Fibroblast of lung (primary cell): ENCODE measurements at regions not wholly inside any gene's neighbourhood (a gene's known extent, or its start where the extent isn't known, plus 50 kb on each side); places are given as distances from the start of the nearest gene placed in this dataset.

Source experiments
- EZH2 ChIP-seq: IDR thresholded peaks from 2 replicates; pipeline ENCODE4 v1.5.1; 2012; ENCODE audit warnings: low read length, control low read depth, mild to moderate bottlenecking; ENCODE audit errors: missing control alignments
- TF ChIP-seq, protein P1 (sequence below), 2 donors: IDR thresholded peaks in 1 of 2; conservative IDR thresholded peaks in 1 of 2; 1 replicate in 1 of 2; 2 replicates in 1 of 2; pipeline ENCODE4 v1.5.1; 2011 to 2012; ENCODE audit warnings: low read length in 2 of 2, control low read depth in 1 of 2, inconsistent platforms in 1 of 2, low read depth in 1 of 2, mild to moderate bottlenecking in 1 of 2

DNA sequence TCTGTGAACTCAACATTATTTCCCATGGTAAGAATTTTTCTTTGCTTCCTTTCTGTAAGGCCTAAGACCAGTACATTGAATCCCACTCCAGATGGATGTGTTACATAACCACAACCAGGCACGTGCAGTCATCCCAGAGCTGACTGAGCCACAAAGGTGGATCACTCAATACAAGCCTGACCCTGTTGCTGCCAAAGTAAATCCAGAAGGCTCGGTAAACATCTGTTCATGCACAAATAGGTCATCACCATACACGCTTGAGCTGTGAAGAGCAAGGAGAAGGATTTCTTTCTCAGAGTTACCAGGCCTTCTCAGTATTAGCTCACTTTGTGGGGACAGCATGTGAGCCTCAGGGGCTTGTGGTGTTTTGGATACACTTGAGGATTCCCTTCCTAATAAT lies 791.4 kb upstream of the FANCL start:
- TF ChIP-seq, protein P1, sequence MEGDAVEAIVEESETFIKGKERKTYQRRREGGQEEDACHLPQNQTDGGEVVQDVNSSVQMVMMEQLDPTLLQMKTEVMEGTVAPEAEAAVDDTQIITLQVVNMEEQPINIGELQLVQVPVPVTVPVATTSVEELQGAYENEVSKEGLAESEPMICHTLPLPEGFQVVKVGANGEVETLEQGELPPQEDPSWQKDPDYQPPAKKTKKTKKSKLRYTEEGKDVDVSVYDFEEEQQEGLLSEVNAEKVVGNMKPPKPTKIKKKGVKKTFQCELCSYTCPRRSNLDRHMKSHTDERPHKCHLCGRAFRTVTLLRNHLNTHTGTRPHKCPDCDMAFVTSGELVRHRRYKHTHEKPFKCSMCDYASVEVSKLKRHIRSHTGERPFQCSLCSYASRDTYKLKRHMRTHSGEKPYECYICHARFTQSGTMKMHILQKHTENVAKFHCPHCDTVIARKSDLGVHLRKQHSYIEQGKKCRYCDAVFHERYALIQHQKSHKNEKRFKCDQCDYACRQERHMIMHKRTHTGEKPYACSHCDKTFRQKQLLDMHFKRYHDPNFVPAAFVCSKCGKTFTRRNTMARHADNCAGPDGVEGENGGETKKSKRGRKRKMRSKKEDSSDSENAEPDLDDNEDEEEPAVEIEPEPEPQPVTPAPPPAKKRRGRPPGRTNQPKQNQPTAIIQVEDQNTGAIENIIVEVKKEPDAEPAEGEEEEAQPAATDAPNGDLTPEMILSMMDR (conservative IDR thresholded peaks at IDR 0.05 in 1 of 2, IDR thresholded peaks at IDR 0.05 in 1 of 2; ENCODE audit: low read depth in 1 of 2, low read length in 2 of 2): no peak
- no peak for TF ChIP-seq EZH2
